ENCODE measurements at regions not wholly inside any gene's neighbourhood (a gene's known extent, or its start where the extent isn't known, plus 50 kb on each side); places are given as distances from the start of the nearest gene placed in this dataset.

DNA sequence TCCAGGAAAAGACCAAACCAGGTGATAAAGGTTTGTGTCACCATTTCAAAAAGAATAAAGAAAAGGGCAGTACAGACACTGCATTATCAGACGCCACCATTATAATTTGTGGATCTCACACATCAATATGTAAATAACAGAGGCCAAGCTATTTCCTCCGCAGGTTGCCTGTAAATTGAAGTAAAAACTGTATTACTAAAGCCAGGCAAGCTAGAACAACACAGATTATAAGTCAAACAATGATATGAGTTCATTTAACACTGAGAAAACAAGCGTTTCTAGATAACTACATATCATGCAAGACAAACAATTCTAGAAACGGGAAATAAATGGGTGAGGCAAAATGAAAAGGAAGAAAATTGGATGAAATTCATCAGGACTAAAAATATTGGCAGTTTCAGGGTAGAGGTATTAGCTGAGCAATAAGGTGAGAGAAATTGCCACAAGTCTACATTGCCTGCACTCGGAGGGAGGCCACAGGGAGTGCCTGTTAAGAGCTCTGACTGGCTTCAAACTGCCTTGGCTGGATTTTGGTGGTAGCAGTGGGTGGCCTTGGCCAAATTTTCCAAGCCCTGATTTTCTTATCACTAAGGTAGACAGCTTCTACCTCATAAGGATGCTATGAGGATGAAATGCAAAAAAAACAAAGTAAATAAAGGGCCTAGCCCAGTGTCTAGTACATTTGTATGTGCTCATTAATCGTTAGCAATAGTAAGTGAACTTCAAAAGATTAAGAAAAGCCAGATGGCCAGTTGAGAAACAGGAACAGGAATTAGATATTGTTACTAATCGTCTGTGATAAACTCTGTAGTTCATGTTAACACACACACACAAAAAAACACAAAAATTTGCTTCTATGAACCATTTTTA, 240.0 kb upstream of the NFE2L3 start:
- Mint-ChIP-seq H3K27me3 (peaks cover 23% of the 10 kb centered on the region), H3K4me1 (no peaks in the 10 kb centered on the region), H3K9me3 (ENCODE audit: insufficient read depth) (no peaks in the 10 kb centered on the region), H3K27ac (no peak overlapping the region), H3K4me3 (no peak overlapping the region)
- TF ChIP-seq EZH2 (IDR thresholded peaks at IDR 0.05; ENCODE audit: borderline replicate concordance, insufficient read depth, low read depth, low read length, poor library complexity, severe bottlenecking), result no peak
- TF ChIP-seq, protein P1, sequence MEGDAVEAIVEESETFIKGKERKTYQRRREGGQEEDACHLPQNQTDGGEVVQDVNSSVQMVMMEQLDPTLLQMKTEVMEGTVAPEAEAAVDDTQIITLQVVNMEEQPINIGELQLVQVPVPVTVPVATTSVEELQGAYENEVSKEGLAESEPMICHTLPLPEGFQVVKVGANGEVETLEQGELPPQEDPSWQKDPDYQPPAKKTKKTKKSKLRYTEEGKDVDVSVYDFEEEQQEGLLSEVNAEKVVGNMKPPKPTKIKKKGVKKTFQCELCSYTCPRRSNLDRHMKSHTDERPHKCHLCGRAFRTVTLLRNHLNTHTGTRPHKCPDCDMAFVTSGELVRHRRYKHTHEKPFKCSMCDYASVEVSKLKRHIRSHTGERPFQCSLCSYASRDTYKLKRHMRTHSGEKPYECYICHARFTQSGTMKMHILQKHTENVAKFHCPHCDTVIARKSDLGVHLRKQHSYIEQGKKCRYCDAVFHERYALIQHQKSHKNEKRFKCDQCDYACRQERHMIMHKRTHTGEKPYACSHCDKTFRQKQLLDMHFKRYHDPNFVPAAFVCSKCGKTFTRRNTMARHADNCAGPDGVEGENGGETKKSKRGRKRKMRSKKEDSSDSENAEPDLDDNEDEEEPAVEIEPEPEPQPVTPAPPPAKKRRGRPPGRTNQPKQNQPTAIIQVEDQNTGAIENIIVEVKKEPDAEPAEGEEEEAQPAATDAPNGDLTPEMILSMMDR (IDR thresholded peaks at IDR 0.05), result no peak
- H3K27ac ChIP-seq (ENCODE audit: low read length in 2 of 2), result no peak overlapping the region
- 100% methylated on average over 2 of the region's 7 CpGs for WGBS (ENCODE audit: insufficient coverage)
- H3K4me3 ChIP-seq (ENCODE audit: control extremely low read depth in 1 of 5, extremely low read depth in 1 of 5, insufficient read depth in 1 of 5, low read depth in 2 of 5, low read length in 4 of 5), result no peak overlapping the region
- H4K20me1 ChIP-seq (ENCODE audit: control insufficient read depth, insufficient read depth, low read length, poor library complexity, severe bottlenecking), result no peaks in the 10 kb centered on the region
- POLR2A ChIA-PET, result no interaction called here
- CTCF ChIA-PET, result no interaction called here
- no peak for ATAC-seq (ENCODE audit: low read depth)
- H3K4me2 ChIP-seq (replicated peaks; ENCODE audit: low read depth, low read length, poor library complexity, severe bottlenecking), result no peak overlapping the region
- H2AFZ ChIP-seq (ENCODE audit: insufficient read depth, low read depth, low read length, poor library complexity, severe bottlenecking), result no peak overlapping the region
- H3K27me3 ChIP-seq (replicated peaks in 1 of 4; ENCODE audit: control extremely low read depth in 1 of 4, control insufficient read depth in 3 of 4, insufficient read depth in 4 of 4, low read length in 3 of 4), result peaks cover 0 to 26% (median 6%) of the 10 kb centered on the region in 4 experiments
- no peaks in the 10 kb centered on the region for H3K9me3 ChIP-seq (ENCODE audit: control extremely low read depth in 1 of 3, control insufficient read depth in 2 of 3, insufficient read depth in 1 of 3, low read length in 2 of 3)
- no peak for DNase-seq
- no peaks in the 10 kb centered on the region for H3K4me1 ChIP-seq (ENCODE audit: control insufficient read depth in 2 of 2, insufficient read depth in 2 of 2, low read length in 2 of 2)
- H3K36me3 ChIP-seq (replicated peaks in 1 of 2; ENCODE audit: control extremely low read depth in 1 of 2, control insufficient read depth in 1 of 2, extremely low read depth in 1 of 2, insufficient read depth in 2 of 2, low read length in 1 of 2), result no peaks in the 10 kb centered on the region
- intact Hi-C loops (cut with micrococcal nuclease), result no loop called here
- H3K9ac ChIP-seq (ENCODE audit: low read length), result no peak overlapping the region
- H3K79me2 ChIP-seq (ENCODE audit: control insufficient read depth, insufficient read depth, low read length), result no peaks in the 10 kb centered on the region

GRCh38 chr7:25913598-25914224, 238.3 kb upstream of the NFE2L3 start:
- Histone ChIP-seq H3K27me3 (replicated peaks in 1 of 4; ENCODE audit: control extremely low read depth in 1 of 4, control insufficient read depth in 3 of 4, insufficient read depth in 4 of 4, low read length in 3 of 4) (peaks cover 0 to 18% (median 6%) of the 10 kb centered on the region in 4 experiments), H3K4me1 (ENCODE audit: control insufficient read depth in 2 of 2, insufficient read depth in 2 of 2, low read length in 2 of 2) (no peaks in the 10 kb centered on the region), H3K79me2 (ENCODE audit: control insufficient read depth, insufficient read depth, low read length) (no peaks in the 10 kb centered on the region), H3K9ac (ENCODE audit: low read length) (no peak overlapping the region), H3K4me2 (replicated peaks; ENCODE audit: low read depth, low read length, poor library complexity, severe bottlenecking) (no peak overlapping the region), H3K9me3 (ENCODE audit: control extremely low read depth in 1 of 3, control insufficient read depth in 2 of 3, insufficient read depth in 1 of 3, low read length in 2 of 3) (peaks cover 0 to 6% (median 5%) of the 10 kb centered on the region in 3 donors), H2AFZ (ENCODE audit: insufficient read depth, low read depth, low read length, poor library complexity, severe bottlenecking) (no peak overlapping the region), H4K20me1 (ENCODE audit: control insufficient read depth, insufficient read depth, low read length, poor library complexity, severe bottlenecking) (no peaks in the 10 kb centered on the region), H3K27ac (ENCODE audit: low read length in 2 of 2) (no peak overlapping the region), H3K4me3 (ENCODE audit: control extremely low read depth in 1 of 5, extremely low read depth in 1 of 5, insufficient read depth in 1 of 5, low read depth in 2 of 5, low read length in 4 of 5) (no peak overlapping the region), H3K36me3 (replicated peaks in 1 of 2; ENCODE audit: control extremely low read depth in 1 of 2, control insufficient read depth in 1 of 2, extremely low read depth in 1 of 2, insufficient read depth in 2 of 2, low read length in 1 of 2) (no peaks in the 10 kb centered on the region)
- ATAC-seq (ENCODE audit: low read depth) (no peak), DNase-seq (no peak)
- ChIA-PET POLR2A (no interaction called here), CTCF (interaction anchor here (1.0 to 1.1 kb wide), 3 partner anchors 16 to 177 kb away, joined by 3 read pairs; no protein-coding TSS in a partner anchor)
- intact Hi-C loops (cut with micrococcal nuclease), result no loop called here
- Mint-ChIP-seq H3K27ac (no peak overlapping the region), H3K4me1 (no peaks in the 10 kb centered on the region), H3K4me3 (no peak overlapping the region), H3K9me3 (ENCODE audit: insufficient read depth) (peaks cover 4% of the 10 kb centered on the region), H3K27me3 (peaks cover 26% of the 10 kb centered on the region)
- WGBS (ENCODE audit: insufficient coverage), result no CpG with 5 or more reads among the region's 6 CpGs
- TF ChIP-seq, protein P1 (IDR thresholded peaks at IDR 0.05), result no peak
- no peak for TF ChIP-seq EZH2 (IDR thresholded peaks at IDR 0.05; ENCODE audit: borderline replicate concordance, insufficient read depth, low read depth, low read length, poor library complexity, severe bottlenecking)
